Cardiac fibroblast (primary cell): ENCODE measurements at regions not wholly inside any gene's neighbourhood (a gene's known extent, or its start where the extent isn't known, plus 50 kb on each side); places are given as distances from the start of the nearest gene placed in this dataset.

Source experiments
- DNase-seq, 2 donors: peaks; one replicate each; pipeline versions ENCODE4 v3.0.0 to v3.0.0-alpha.2; 2010; ENCODE audit warnings: low read depth in 2 of 2
- H3K4me3 ChIP-seq, 2 donors: replicated peaks in 1 of 2; 1 replicate in 1 of 2; 2 replicates in 1 of 2; pipeline ENCODE4 v1.5.1; 2011; ENCODE audit warnings: low read depth in 2 of 2, low read length in 2 of 2, mild to moderate bottlenecking in 2 of 2, moderate library complexity in 1 of 2
- CTCF ChIP-seq: IDR thresholded peaks from one replicate; pipeline ENCODE4 v1.5.1; 2011; ENCODE audit warnings: low read depth, mild to moderate bottlenecking, low read length, inconsistent platforms

- H3K4me3 ChIP-seq = no peak overlapping the region
- TF ChIP-seq CTCF = no peak
- DNase-seq = peak; percentile 4 to 5
These were observed 455.4 kb downstream of the EBF1 start for GRCh38 chr5:158644301-158644700.

GRCh38 chr5:158643840-158644239, 455.9 kb downstream of the EBF1 start:
- no peak for TF ChIP-seq CTCF
- DNase-seq = peak in 1 of 2 donors; percentile 24

GRCh38 chr5:158642879-158643278, 456.8 kb downstream of the EBF1 start:
- H3K4me3 ChIP-seq = no peak overlapping the region
- DNase-seq = no peak
- no peak for TF ChIP-seq CTCF

More at GRCh38 chr5:158643840-158644239, 455.9 kb downstream of the EBF1 start:
- H3K4me3 ChIP-seq = no peak overlapping the region

- no peak for TF ChIP-seq CTCF
- peak in 1 of 2 donors; percentile 4 for DNase-seq
These were observed 458.7 kb downstream of the EBF1 start for GRCh38 chr5:158641016-158641415.

GRCh38 chr5:158640593-158640980, 459.1 kb downstream of the EBF1 start:
- peak; percentile 37 to 68 for DNase-seq
- no peak for TF ChIP-seq CTCF
- H3K4me3 ChIP-seq = no peak overlapping the region

More at GRCh38 chr5:158641016-158641415, 458.7 kb downstream of the EBF1 start:
- no peak overlapping the region for H3K4me3 ChIP-seq

- DNase-seq = peak; percentile 21 to 51
- no peak for TF ChIP-seq CTCF
- no peak overlapping the region for H3K4me3 ChIP-seq
These were observed 459.7 kb downstream of the EBF1 start for GRCh38 chr5:158639881-158640592.

- DNase-seq = no peak
- TF ChIP-seq CTCF = no peak
- no peak overlapping the region for H3K4me3 ChIP-seq
These were observed 461.3 kb downstream of the EBF1 start for GRCh38 chr5:158638396-158638795.
